ENCODE measurements at regions not wholly inside any gene's neighbourhood (a gene's known extent, or its start where the extent isn't known, plus 50 kb on each side); places are given as distances from the start of the nearest gene placed in this dataset.
A peak's percentile ranks its signal among the peaks of the same experiment; 100 is the strongest.

- TF ChIP-seq CTCF (IDR thresholded peaks at IDR 0.05; ENCODE audit: poor library complexity, severe bottlenecking): no peak
These were observed 148.9 kb downstream of the TMEM182 start for GRCh38 chr2:102910724-102911123.

GRCh38 chr2:102915128-102915527, 153.3 kb downstream of the TMEM182 start:
- H3K9me3 ChIP-seq (ENCODE audit: severe bottlenecking): no peaks in the 10 kb centered on the region
- H3K27ac ChIP-seq (ENCODE audit: poor library complexity, severe bottlenecking): peak overlapping the region; percentile 27
- H3K4me1 ChIP-seq (ENCODE audit: insufficient read depth, poor library complexity, severe bottlenecking): no peaks in the 10 kb centered on the region
- TF ChIP-seq CTCF (IDR thresholded peaks at IDR 0.05; ENCODE audit: poor library complexity, severe bottlenecking): no peak
- no peaks in the 10 kb centered on the region for H3K27me3 ChIP-seq (ENCODE audit: insufficient read depth, poor library complexity, severe bottlenecking)
- peak; percentile 53 for DNase-seq (ENCODE audit: low spot score)
- ATAC-seq (ENCODE audit: low read depth): peak; percentile 100
- H3K36me3 ChIP-seq (ENCODE audit: low read depth): no peaks in the 10 kb centered on the region
- no peak overlapping the region for H3K4me3 ChIP-seq (ENCODE audit: severe bottlenecking)

More at GRCh38 chr2:102910724-102911123, 148.9 kb downstream of the TMEM182 start:
- no peaks in the 10 kb centered on the region for H3K27me3 ChIP-seq (ENCODE audit: insufficient read depth, poor library complexity, severe bottlenecking)
- H3K36me3 ChIP-seq (ENCODE audit: low read depth): no peaks in the 10 kb centered on the region
- ATAC-seq (ENCODE audit: low read depth) (no peak), DNase-seq (ENCODE audit: low spot score) (no peak)
- no peak overlapping the region for H3K4me3 ChIP-seq (ENCODE audit: severe bottlenecking)
- H3K27ac ChIP-seq (ENCODE audit: poor library complexity, severe bottlenecking): no peak overlapping the region
- no peaks in the 10 kb centered on the region for H3K4me1 ChIP-seq (ENCODE audit: insufficient read depth, poor library complexity, severe bottlenecking)
- no peaks in the 10 kb centered on the region for H3K9me3 ChIP-seq (ENCODE audit: severe bottlenecking)

- Histone ChIP-seq H3K4me3 (ENCODE audit: severe bottlenecking) (no peak overlapping the region), H3K4me1 (ENCODE audit: insufficient read depth, poor library complexity, severe bottlenecking) (no peaks in the 10 kb centered on the region), H3K36me3 (ENCODE audit: low read depth) (no peaks in the 10 kb centered on the region), H3K9me3 (ENCODE audit: severe bottlenecking) (no peaks in the 10 kb centered on the region), H3K27me3 (ENCODE audit: insufficient read depth, poor library complexity, severe bottlenecking) (no peaks in the 10 kb centered on the region), H3K27ac (ENCODE audit: poor library complexity, severe bottlenecking) (no peak overlapping the region)
- no peak for ATAC-seq (ENCODE audit: low read depth)
- no peak for DNase-seq (ENCODE audit: low spot score)
- no peak for TF ChIP-seq CTCF (IDR thresholded peaks at IDR 0.05; ENCODE audit: poor library complexity, severe bottlenecking)
These were observed 160.5 kb downstream of the TMEM182 start for GRCh38 chr2:102922321-102922720.

- DNase-seq (ENCODE audit: low spot score) (no peak), ATAC-seq (ENCODE audit: low read depth) (no peak)
- no peaks in the 10 kb centered on the region for H3K27me3 ChIP-seq (ENCODE audit: insufficient read depth, poor library complexity, severe bottlenecking)
- H3K27ac ChIP-seq (ENCODE audit: poor library complexity, severe bottlenecking): no peak overlapping the region
- no peak overlapping the region for H3K4me3 ChIP-seq (ENCODE audit: severe bottlenecking)
- TF ChIP-seq CTCF (IDR thresholded peaks at IDR 0.05; ENCODE audit: poor library complexity, severe bottlenecking): no peak
- no peaks in the 10 kb centered on the region for H3K9me3 ChIP-seq (ENCODE audit: severe bottlenecking)
- no peaks in the 10 kb centered on the region for H3K4me1 ChIP-seq (ENCODE audit: insufficient read depth, poor library complexity, severe bottlenecking)
- H3K36me3 ChIP-seq (ENCODE audit: low read depth): no peaks in the 10 kb centered on the region
These were observed 163.2 kb downstream of the TMEM182 start for GRCh38 chr2:102925003-102925402.

GRCh38 chr2:102927854-102928267, 166.0 kb downstream of the TMEM182 start:
- Histone ChIP-seq H3K9me3 (ENCODE audit: severe bottlenecking) (no peaks in the 10 kb centered on the region), H3K4me3 (ENCODE audit: severe bottlenecking) (no peak overlapping the region), H3K27me3 (ENCODE audit: insufficient read depth, poor library complexity, severe bottlenecking) (no peaks in the 10 kb centered on the region), H3K4me1 (ENCODE audit: insufficient read depth, poor library complexity, severe bottlenecking) (no peaks in the 10 kb centered on the region), H3K27ac (ENCODE audit: poor library complexity, severe bottlenecking) (no peak overlapping the region), H3K36me3 (ENCODE audit: low read depth) (no peaks in the 10 kb centered on the region)
- no peak for TF ChIP-seq CTCF (IDR thresholded peaks at IDR 0.05; ENCODE audit: poor library complexity, severe bottlenecking)
- ATAC-seq (ENCODE audit: low read depth): no peak
- no peak for DNase-seq (ENCODE audit: low spot score)
